OCI-LY1 (cell line): ENCODE measurements at regions not wholly inside any gene's neighbourhood (a gene's known extent, or its start where the extent isn't known, plus 50 kb on each side); places are given as distances from the start of the nearest gene placed in this dataset.

Experiments used
- EZH2 ChIP-seq: fragments of 200-600 bp; sonication (generic), shearing (Covaris generic); IDR thresholded peaks from 2 replicates; pipeline ENCODE4 v1.8.0; 2017; ENCODE audit warnings: borderline replicate concordance, mixed run types, mild to moderate bottlenecking, antibody characterized with exemption, low read length, moderate library complexity, mixed read lengths
- TF ChIP-seq, protein P1 (sequence below): fragments of 200-600 bp; sonication (generic), shearing (Covaris generic); IDR thresholded peaks from 2 replicates; pipeline ENCODE4 v1.5.1; 2017; ENCODE audit warnings: mild to moderate bottlenecking, antibody characterized with exemption, low read length, moderate library complexity, mixed read lengths

DNA sequence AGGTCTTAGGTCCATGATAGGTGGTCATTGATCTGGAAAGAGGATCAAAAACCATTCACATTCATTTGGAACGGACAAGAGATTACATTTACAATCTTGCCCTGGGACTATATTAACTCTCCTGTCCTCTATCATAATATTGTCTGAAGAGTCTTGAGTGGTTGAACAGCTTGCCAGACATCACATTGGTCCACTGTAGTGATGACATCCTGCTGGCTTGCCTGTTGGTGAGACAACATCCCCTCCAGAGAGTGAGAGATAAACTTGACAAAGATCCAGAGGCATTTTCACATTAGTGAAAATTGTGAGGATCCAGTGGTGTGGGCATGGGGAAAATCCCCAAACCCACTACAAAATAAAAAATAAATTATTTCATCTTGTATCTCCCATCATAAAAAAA is 155.7 kb upstream of the LEF1 start:
- no peak for TF ChIP-seq EZH2
- TF ChIP-seq, protein P1, sequence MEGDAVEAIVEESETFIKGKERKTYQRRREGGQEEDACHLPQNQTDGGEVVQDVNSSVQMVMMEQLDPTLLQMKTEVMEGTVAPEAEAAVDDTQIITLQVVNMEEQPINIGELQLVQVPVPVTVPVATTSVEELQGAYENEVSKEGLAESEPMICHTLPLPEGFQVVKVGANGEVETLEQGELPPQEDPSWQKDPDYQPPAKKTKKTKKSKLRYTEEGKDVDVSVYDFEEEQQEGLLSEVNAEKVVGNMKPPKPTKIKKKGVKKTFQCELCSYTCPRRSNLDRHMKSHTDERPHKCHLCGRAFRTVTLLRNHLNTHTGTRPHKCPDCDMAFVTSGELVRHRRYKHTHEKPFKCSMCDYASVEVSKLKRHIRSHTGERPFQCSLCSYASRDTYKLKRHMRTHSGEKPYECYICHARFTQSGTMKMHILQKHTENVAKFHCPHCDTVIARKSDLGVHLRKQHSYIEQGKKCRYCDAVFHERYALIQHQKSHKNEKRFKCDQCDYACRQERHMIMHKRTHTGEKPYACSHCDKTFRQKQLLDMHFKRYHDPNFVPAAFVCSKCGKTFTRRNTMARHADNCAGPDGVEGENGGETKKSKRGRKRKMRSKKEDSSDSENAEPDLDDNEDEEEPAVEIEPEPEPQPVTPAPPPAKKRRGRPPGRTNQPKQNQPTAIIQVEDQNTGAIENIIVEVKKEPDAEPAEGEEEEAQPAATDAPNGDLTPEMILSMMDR = no peak
